Neural progenitor cell (in vitro differentiated cells): ENCODE measurements at regions not wholly inside any gene's neighbourhood (a gene's known extent, or its start where the extent isn't known, plus 50 kb on each side); places are given as distances from the start of the nearest gene placed in this dataset.

Source experiments
- CTCF ChIP-seq: fragments of 200-600 bp; sonication (generic); IDR thresholded peaks from 2 replicates; pipeline ENCODE4 v1.5.1; 2017; ENCODE audit warnings: antibody characterized with exemption, mild to moderate bottlenecking
- EZH2 ChIP-seq: fragments of 200-600 bp; sonication (generic); IDR thresholded peaks from 2 replicates; pipeline ENCODE4 v1.6.1; 2017; ENCODE audit warnings: antibody characterized with exemption, mild to moderate bottlenecking, moderate library complexity
- EZH2phosphoT487 ChIP-seq: fragments of 200-600 bp; sonication (generic); IDR thresholded peaks from 2 replicates; pipeline ENCODE4 v1.6.1; 2017; ENCODE audit warnings: antibody characterized with exemption

GRCh38 chr16:17926461-17926860 is 410.1 kb downstream of the NPIPA8 start:
- TF ChIP-seq CTCF (no peak), EZH2 (no peak), EZH2phosphoT487 (no peak)
